ENCODE measurements at regions not wholly inside any gene's neighbourhood (a gene's known extent, or its start where the extent isn't known, plus 50 kb on each side); places are given as distances from the start of the nearest gene placed in this dataset.

DNA sequence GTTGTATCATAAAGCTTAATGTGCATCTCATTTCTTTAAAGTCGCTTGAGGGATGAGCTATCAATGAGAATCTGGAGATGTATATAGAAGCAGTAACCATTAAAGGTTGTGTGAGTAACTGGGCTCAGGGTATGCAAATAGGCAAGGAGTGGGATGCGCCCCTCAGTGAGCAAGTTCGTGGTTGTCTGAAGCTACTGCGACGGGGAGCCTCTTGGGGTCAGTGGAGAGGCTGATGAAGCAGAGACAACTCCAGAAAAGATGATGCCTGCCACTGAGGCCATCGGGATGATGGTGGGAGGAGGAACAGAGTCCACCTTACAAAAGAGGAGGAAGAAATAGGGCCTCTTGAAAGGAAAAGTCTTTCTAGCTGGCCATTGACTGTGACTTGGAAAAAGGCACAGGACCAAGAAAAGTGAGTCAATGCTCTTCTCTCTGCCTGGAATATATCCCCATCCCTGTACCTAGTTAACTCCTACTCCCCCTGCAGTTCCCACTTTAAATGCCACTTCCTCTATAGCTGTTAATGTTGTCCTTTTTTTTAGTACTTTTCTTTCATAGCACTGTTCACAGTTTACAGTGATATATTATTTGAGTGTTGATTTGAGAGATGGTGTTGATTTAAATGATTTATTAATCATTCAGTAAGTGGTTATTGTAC, 51.4 kb upstream of the LSM6 start:
- no peak overlapping the region for H3K9ac ChIP-seq (ENCODE audit: low read depth, low read length)
- no peaks in the 10 kb centered on the region for H3K9me3 ChIP-seq (ENCODE audit: control insufficient read depth, insufficient read depth, low read length)
- H3K4me1 ChIP-seq (ENCODE audit: control insufficient read depth, insufficient read depth, low read length): no peaks in the 10 kb centered on the region
- H3K4me3 ChIP-seq (ENCODE audit: low read depth, low read length): peak overlapping the region; percentile 24
- H3K36me3 ChIP-seq (ENCODE audit: control insufficient read depth, insufficient read depth, low read length): no peaks in the 10 kb centered on the region
- no peaks in the 10 kb centered on the region for H3K27me3 ChIP-seq (ENCODE audit: control insufficient read depth, insufficient read depth, low read length)

DNA sequence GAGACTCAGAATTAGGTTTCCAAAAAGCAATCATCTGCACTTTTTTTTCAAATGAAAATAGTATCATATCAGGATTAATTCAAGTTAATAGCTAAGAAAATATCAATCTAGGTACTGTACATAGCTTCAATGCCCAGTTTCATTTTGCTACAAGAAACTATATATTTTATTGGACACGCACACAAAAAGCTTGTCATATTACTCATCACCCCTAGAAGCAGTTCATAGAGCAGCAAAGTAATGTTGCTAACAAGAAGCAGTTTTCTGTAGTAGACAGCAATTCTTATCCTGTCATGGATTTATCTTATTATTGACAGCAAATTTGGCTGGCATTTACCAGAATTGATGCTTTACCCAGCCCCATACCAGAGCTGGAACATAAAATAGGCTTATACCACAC, 52.3 kb upstream of the LSM6 start:
- H3K9ac ChIP-seq (ENCODE audit: low read depth, low read length): no peak overlapping the region
- no peaks in the 10 kb centered on the region for H3K9me3 ChIP-seq (ENCODE audit: control insufficient read depth, insufficient read depth, low read length)
- H3K4me1 ChIP-seq (ENCODE audit: control insufficient read depth, insufficient read depth, low read length): no peaks in the 10 kb centered on the region
- no peak overlapping the region for H3K4me3 ChIP-seq (ENCODE audit: low read depth, low read length)
- H3K36me3 ChIP-seq (ENCODE audit: control insufficient read depth, insufficient read depth, low read length): no peaks in the 10 kb centered on the region
- H3K27me3 ChIP-seq (ENCODE audit: control insufficient read depth, insufficient read depth, low read length): no peaks in the 10 kb centered on the region

DNA sequence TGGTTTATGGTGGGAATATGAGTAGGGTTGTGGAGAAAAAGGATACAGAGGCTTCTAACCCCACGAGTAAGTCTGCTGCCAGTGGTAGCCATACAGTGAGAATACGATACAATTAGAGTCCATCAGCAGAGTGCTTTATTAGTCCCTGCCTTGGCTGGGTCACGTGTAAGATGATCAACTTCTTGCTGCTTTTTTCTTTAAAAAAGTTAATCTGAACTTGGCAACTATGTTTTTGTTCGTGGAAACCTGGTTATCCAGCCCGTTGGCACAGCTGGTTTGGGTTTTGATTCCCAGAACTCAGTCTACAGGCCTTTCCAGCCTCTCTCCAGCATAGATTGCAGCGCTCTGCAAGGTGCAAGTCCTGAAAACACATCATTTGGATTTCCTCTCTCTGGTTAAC, 53.1 kb upstream of the LSM6 start:
- no peaks in the 10 kb centered on the region for H3K36me3 ChIP-seq (ENCODE audit: control insufficient read depth, insufficient read depth, low read length)
- H3K27me3 ChIP-seq (ENCODE audit: control insufficient read depth, insufficient read depth, low read length): no peaks in the 10 kb centered on the region
- no peak overlapping the region for H3K9ac ChIP-seq (ENCODE audit: low read depth, low read length)
- H3K9me3 ChIP-seq (ENCODE audit: control insufficient read depth, insufficient read depth, low read length): no peaks in the 10 kb centered on the region
- H3K4me1 ChIP-seq (ENCODE audit: control insufficient read depth, insufficient read depth, low read length): no peaks in the 10 kb centered on the region
- H3K4me3 ChIP-seq (ENCODE audit: low read depth, low read length): no peak overlapping the region

DNA sequence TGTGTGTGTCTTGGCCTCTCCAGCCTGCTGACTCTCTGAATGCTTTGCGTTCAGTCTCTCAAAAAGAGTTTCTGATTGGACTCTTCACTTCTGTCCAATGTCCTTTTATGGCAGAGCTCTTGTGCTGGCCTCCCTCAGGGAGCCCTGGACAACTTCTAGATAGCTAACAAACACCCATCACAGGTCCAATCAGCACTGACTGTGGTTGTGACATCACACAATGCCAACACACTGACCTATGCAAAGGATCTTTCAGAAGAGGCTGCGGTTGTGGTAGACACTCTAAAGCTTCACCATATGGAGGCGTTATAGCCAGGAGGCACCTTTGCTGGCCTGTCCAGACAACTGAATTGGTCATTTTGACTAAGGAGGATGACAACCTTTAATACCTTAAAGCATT, 53.8 kb upstream of the LSM6 start:
- no peaks in the 10 kb centered on the region for H3K36me3 ChIP-seq (ENCODE audit: control insufficient read depth, insufficient read depth, low read length)
- no peak overlapping the region for H3K9ac ChIP-seq (ENCODE audit: low read depth, low read length)
- no peaks in the 10 kb centered on the region for H3K9me3 ChIP-seq (ENCODE audit: control insufficient read depth, insufficient read depth, low read length)
- H3K4me1 ChIP-seq (ENCODE audit: control insufficient read depth, insufficient read depth, low read length): no peaks in the 10 kb centered on the region
- H3K4me3 ChIP-seq (ENCODE audit: low read depth, low read length): no peak overlapping the region
- H3K27me3 ChIP-seq (ENCODE audit: control insufficient read depth, insufficient read depth, low read length): no peaks in the 10 kb centered on the region

DNA sequence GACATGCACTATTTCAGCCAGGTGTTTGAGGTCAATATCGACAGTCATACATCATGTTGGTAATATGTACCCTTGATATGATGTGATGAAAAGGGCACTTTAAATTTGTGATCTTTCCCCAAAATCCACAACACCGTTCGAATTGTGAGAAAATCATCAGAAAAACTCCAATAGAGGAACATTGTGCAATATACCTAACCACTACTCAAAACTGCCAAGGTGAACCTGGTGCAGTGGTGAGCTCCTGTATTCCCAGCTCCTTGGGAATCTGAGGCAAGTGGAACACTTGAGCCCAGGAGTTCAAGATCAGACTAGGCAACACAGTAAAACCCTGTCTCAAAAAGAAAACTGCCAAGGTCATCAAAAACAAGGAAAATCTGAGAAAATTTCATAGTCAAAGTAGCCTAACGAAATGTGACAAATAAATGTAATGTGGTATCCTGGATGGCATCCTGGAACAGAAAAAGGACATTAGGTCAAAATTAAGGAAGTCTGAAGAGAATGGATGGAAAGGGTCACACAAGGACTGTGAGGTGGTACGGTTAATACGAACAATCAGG, 55.6 kb upstream of the LSM6 start:
- no peak overlapping the region for H3K9ac ChIP-seq (ENCODE audit: low read depth, low read length)
- no peaks in the 10 kb centered on the region for H3K9me3 ChIP-seq (ENCODE audit: control insufficient read depth, insufficient read depth, low read length)
- no peaks in the 10 kb centered on the region for H3K27me3 ChIP-seq (ENCODE audit: control insufficient read depth, insufficient read depth, low read length)
- no peaks in the 10 kb centered on the region for H3K36me3 ChIP-seq (ENCODE audit: control insufficient read depth, insufficient read depth, low read length)
- no peaks in the 10 kb centered on the region for H3K4me1 ChIP-seq (ENCODE audit: control insufficient read depth, insufficient read depth, low read length)
- no peak overlapping the region for H3K4me3 ChIP-seq (ENCODE audit: low read depth, low read length)

DNA sequence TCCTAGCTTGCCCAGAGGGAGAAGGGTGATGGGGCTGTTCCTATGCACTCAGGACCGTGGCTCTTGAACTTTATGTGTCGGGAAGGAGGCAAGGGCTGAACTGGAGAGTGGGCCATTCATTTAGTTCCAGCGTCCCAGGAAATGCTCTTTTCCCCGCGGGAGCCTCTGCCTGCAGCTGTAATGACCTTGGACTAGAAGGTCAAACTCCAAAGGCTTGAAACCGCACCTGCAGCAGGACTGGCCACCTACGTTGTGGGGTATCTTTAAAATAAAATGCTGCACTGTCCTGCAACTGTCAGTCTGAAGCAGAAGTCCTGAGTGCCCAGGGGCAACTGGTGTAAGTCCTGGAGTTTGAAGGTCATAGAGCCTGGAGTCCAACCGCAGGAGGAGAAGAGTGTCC, 61.5 kb upstream of the LSM6 start:
- Histone ChIP-seq H3K4me3 (ENCODE audit: low read depth, low read length) (no peak overlapping the region), H3K9ac (ENCODE audit: low read depth, low read length) (no peak overlapping the region)

DNA sequence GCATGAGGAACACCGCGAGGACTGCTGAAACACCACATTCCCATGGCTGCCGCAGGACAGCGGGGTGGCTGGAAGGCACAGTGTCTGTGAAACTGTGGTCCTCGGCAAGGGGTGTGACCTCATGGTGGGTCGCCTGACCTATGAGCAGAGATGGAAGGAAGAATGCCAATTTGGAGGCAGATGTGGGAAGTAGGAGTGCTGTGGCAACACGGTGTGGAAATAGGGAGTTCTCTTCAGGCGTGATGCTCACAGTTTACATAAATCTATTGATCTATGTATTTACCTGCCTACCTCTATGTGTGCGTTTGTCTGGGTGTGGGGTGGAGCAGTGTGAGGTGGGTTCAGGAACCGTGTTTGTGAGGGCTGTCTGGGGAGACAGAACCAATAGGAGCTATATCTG, 62.3 kb upstream of the LSM6 start:
- Histone ChIP-seq H3K4me3 (ENCODE audit: low read depth, low read length) (no peak overlapping the region), H3K27me3 (ENCODE audit: control insufficient read depth, insufficient read depth, low read length) (no peaks in the 10 kb centered on the region), H3K9me3 (ENCODE audit: control insufficient read depth, insufficient read depth, low read length) (no peaks in the 10 kb centered on the region), H3K9ac (ENCODE audit: low read depth, low read length) (no peak overlapping the region), H3K4me1 (ENCODE audit: control insufficient read depth, insufficient read depth, low read length) (no peaks in the 10 kb centered on the region), H3K36me3 (ENCODE audit: control insufficient read depth, insufficient read depth, low read length) (no peaks in the 10 kb centered on the region)

More for the DNA sequence above, 61.5 kb upstream of the LSM6 start:
- Histone ChIP-seq H3K4me1 (ENCODE audit: control insufficient read depth, insufficient read depth, low read length) (no peaks in the 10 kb centered on the region), H3K27me3 (ENCODE audit: control insufficient read depth, insufficient read depth, low read length) (no peaks in the 10 kb centered on the region), H3K9me3 (ENCODE audit: control insufficient read depth, insufficient read depth, low read length) (no peaks in the 10 kb centered on the region), H3K36me3 (ENCODE audit: control insufficient read depth, insufficient read depth, low read length) (no peaks in the 10 kb centered on the region)

DNA sequence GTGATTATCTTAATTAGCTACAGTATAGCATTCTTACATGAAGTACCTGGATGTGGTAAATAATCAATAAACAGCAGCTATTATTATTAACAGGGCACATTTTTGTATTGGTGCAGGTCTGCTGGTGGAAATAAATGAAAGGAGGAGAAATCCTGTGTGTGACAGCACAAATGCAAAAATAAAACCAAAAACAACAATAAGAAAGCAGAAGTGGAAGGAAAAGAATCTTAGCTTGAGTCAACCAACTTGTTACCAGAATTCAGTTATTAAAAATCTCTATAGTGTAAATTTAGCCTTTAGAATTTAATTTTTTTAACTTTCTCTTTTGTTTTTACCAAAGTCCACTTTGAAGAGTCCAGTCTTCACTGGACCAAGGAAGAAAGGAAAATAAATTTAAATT, 63.1 kb upstream of the LSM6 start:
- no peak overlapping the region for H3K9ac ChIP-seq (ENCODE audit: low read depth, low read length)
- no peaks in the 10 kb centered on the region for H3K36me3 ChIP-seq (ENCODE audit: control insufficient read depth, insufficient read depth, low read length)
- no peak overlapping the region for H3K4me3 ChIP-seq (ENCODE audit: low read depth, low read length)
- H3K9me3 ChIP-seq (ENCODE audit: control insufficient read depth, insufficient read depth, low read length): no peaks in the 10 kb centered on the region
- H3K27me3 ChIP-seq (ENCODE audit: control insufficient read depth, insufficient read depth, low read length): no peaks in the 10 kb centered on the region
- no peaks in the 10 kb centered on the region for H3K4me1 ChIP-seq (ENCODE audit: control insufficient read depth, insufficient read depth, low read length)

DNA sequence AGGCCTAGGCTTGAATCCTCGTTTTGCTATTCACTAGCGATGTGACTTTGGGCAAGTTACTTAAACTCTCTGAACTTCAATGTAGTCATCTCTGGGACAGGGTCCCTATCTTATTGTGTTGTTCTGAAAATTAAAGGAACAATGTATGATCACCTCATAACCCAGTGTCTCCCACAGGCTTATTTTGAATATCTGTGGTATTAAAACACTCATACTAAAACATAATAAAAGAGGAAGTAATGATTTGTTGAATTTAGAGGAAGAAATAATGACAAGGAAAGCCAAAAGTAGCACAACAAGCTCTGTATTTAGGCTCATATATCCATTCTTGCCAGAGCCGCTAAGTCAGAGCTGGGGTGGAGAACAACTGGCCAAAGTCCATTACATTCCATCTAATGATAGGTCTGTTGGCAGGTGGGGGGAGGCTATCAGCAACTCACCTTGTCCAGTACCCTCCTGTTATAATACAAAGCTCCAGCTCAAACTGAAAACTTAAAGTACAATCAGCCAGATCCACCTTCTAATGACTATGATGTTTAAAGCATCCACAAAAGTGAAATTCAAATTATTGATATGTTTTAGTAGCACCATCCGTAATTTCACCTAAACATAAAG, 64.5 kb upstream of the LSM6 start:
- Histone ChIP-seq H3K27me3 (ENCODE audit: control insufficient read depth, insufficient read depth, low read length) (no peaks in the 10 kb centered on the region), H3K36me3 (ENCODE audit: control insufficient read depth, insufficient read depth, low read length) (no peaks in the 10 kb centered on the region), H3K9me3 (ENCODE audit: control insufficient read depth, insufficient read depth, low read length) (no peaks in the 10 kb centered on the region), H3K4me1 (ENCODE audit: control insufficient read depth, insufficient read depth, low read length) (no peaks in the 10 kb centered on the region), H3K4me3 (ENCODE audit: low read depth, low read length) (no peak overlapping the region), H3K9ac (ENCODE audit: low read depth, low read length) (no peak overlapping the region)

DNA sequence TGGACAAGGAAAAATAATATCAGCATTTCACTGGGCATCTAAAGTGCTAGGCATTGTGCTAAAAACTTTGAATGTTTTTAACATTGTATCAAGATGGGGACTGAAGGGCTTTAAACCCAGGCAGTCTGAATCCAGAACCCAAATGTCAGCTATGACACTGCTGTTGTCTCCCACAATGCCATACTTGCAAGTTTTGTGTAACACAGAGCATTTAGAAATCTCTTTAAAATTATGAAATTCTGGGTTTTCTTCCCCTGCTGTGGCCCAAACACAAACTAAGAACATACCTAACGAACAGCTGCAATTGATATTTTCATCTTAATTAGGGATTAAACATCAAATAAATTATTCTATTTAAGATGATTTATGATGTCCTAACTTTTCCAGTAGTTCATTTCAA, 66.8 kb upstream of the LSM6 start:
- Histone ChIP-seq H3K4me3 (ENCODE audit: low read depth, low read length) (no peak overlapping the region), H3K36me3 (ENCODE audit: control insufficient read depth, insufficient read depth, low read length) (no peaks in the 10 kb centered on the region)

DNA sequence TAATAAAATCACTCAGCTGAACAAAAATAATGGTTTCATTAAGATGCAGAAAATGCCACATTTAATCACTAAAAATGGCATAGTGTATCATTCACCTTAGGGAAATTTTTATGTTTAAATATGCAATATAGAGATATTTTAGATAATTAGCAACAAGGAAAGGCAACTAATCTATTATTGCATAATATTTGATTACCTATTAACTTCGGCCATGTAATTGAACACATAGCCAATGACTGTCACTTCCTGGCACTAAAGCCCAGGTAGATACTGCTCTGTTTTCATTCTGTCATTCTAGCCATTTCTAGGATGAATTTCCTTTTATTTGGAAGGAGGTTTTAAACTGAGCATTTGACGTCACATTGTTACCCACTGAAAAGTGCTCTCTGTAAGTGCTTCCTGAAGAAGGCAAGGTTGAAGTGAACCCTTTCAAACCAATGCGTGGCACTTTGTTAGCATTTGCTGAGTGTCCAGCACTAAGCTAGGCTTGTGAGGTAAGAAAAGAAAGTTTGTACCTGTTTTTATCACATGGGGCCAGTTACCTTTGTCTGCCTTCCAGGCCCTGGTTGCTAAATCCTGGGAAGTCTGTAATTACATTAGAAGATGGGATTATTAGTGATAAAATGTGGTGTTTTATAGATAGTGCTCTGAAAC, 67.8 kb upstream of the LSM6 start:
- Histone ChIP-seq H3K4me3 (ENCODE audit: low read depth, low read length) (no peak overlapping the region), H3K27me3 (ENCODE audit: control insufficient read depth, insufficient read depth, low read length) (no peaks in the 10 kb centered on the region), H3K36me3 (ENCODE audit: control insufficient read depth, insufficient read depth, low read length) (no peaks in the 10 kb centered on the region), H3K9ac (ENCODE audit: low read depth, low read length) (no peak overlapping the region), H3K9me3 (ENCODE audit: control insufficient read depth, insufficient read depth, low read length) (no peaks in the 10 kb centered on the region), H3K4me1 (ENCODE audit: control insufficient read depth, insufficient read depth, low read length) (no peaks in the 10 kb centered on the region)

More for the DNA sequence above, 66.8 kb upstream of the LSM6 start:
- Histone ChIP-seq H3K9ac (ENCODE audit: low read depth, low read length) (no peak overlapping the region), H3K9me3 (ENCODE audit: control insufficient read depth, insufficient read depth, low read length) (no peaks in the 10 kb centered on the region), H3K4me1 (ENCODE audit: control insufficient read depth, insufficient read depth, low read length) (no peaks in the 10 kb centered on the region), H3K27me3 (ENCODE audit: control insufficient read depth, insufficient read depth, low read length) (no peaks in the 10 kb centered on the region)

DNA sequence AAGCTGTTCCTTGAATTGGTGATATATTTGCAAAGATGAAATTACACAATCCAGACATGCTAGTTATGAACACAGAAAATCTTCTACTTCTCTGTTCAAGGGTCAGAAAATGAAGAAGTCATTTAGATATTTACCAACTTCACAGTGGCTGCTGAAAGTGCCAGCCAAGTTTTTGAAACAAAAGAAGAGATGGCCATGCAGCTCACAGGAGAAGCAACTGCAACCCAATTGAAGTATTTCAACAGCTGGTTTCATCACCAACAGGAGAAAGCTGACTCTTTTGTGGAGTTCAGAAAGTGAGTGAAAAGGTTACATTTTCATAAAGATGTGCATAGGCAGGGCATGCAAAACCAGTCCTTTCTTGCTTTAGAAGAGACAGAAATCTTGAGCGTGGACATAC, 70.1 kb upstream of the LSM6 start:
- Histone ChIP-seq H3K27me3 (ENCODE audit: control insufficient read depth, insufficient read depth, low read length) (no peaks in the 10 kb centered on the region), H3K9me3 (ENCODE audit: control insufficient read depth, insufficient read depth, low read length) (no peaks in the 10 kb centered on the region), H3K4me1 (ENCODE audit: control insufficient read depth, insufficient read depth, low read length) (no peaks in the 10 kb centered on the region), H3K4me3 (ENCODE audit: low read depth, low read length) (no peak overlapping the region), H3K9ac (ENCODE audit: low read depth, low read length) (no peak overlapping the region), H3K36me3 (ENCODE audit: control insufficient read depth, insufficient read depth, low read length) (no peaks in the 10 kb centered on the region)

All from iPS-15b (cell line).